ENCODE measurements at regions not wholly inside any gene's neighbourhood (a gene's known extent, or its start where the extent isn't known, plus 50 kb on each side); places are given as distances from the start of the nearest gene placed in this dataset.

- TF ChIP-seq TAF7 (optimal IDR thresholded peaks at IDR 0.05; ENCODE audit: borderline replicate concordance, low read depth, low read length) (no peak), RNF2 (IDR thresholded peaks at IDR 0.05; ENCODE audit: borderline replicate concordance, low read depth, low read length, missing control alignments, poor library complexity, severe bottlenecking) (no peak)
Measured at GRCh38 chr7:115273139-115273772, 351.4 kb downstream of the MDFIC start (continued).
